SU-DHL-6 (cell line): ENCODE measurements at regions not wholly inside any gene's neighbourhood (a gene's known extent, or its start where the extent isn't known, plus 50 kb on each side); places are given as distances from the start of the nearest gene placed in this dataset.

Experiments used
- H2AFZ ChIP-seq: fragments of 200-600 bp; sonication (generic); 2 replicates; pipeline ENCODE4 v1.6.1; 2014; ENCODE audit warnings: low read depth, mild to moderate bottlenecking, moderate library complexity, mixed read lengths, antibody characterized with exemption, low read length; ENCODE audit not compliant: severe bottlenecking
- H3F3A ChIP-seq: fragments of 200-600 bp; shearing (Covaris generic); 2 replicates; pipeline ENCODE4 v1.6.0; 2016; ENCODE audit warnings: antibody characterized with exemption, mild to moderate bottlenecking; ENCODE audit not compliant: insufficient read depth
- H3K27ac ChIP-seq: fragments of 200-600 bp; sonication (generic); 2 replicates; pipeline ENCODE4 v1.5.1; 2016; ENCODE audit warnings: low read depth, mild to moderate bottlenecking, low read length, moderate library complexity, mixed read lengths
- H3K27me3 ChIP-seq: fragments of 200-600 bp; sonication (generic), shearing (Covaris generic); 2 replicates; pipeline ENCODE4 v1.6.0; 2014; ENCODE audit warnings: mild to moderate bottlenecking, low read length
- H3K36me3 ChIP-seq: fragments of 200-600 bp; sonication (generic); 2 replicates; pipeline ENCODE4 v1.6.1; 2014; ENCODE audit warnings: mild to moderate bottlenecking, low read length, mixed read lengths
- H3K4me2 ChIP-seq: fragments of 300-600, 200-600 bp; shearing (Covaris generic), sonication (generic); 2 replicates; pipeline ENCODE4 v1.6.0; 2014; ENCODE audit warnings: low read length, low read depth, mild to moderate bottlenecking; ENCODE audit not compliant: poor library complexity, severe bottlenecking
- H3K4me3 ChIP-seq: fragments of 200-600 bp; sonication (generic); 2 replicates; pipeline ENCODE4 v1.5.1; 2014; ENCODE audit warnings: antibody characterized with exemption, low read length, mild to moderate bottlenecking, mixed read lengths; ENCODE audit not compliant: insufficient read depth, poor library complexity, severe bottlenecking
- H3K79me2 ChIP-seq: fragments of 200-600 bp; sonication (generic); 2 replicates; pipeline ENCODE4 v1.6.1; 2014; ENCODE audit warnings: mild to moderate bottlenecking, low read length, moderate library complexity; ENCODE audit not compliant: insufficient read depth
- H3K9ac ChIP-seq: fragments of 200-600 bp; sonication (generic); 2 replicates; pipeline ENCODE4 v1.7.0; 2014; ENCODE audit warnings: mild to moderate bottlenecking, low read length
- H3K9me2 ChIP-seq: fragments of 200-600 bp; sonication (generic); replicated peaks from 2 replicates; pipeline ENCODE4 v1.6.1; 2014; ENCODE audit warnings: low read length; ENCODE audit not compliant: insufficient read depth
- H3K9me3 ChIP-seq: fragments of 200-600 bp; sonication (generic); 2 replicates; pipeline ENCODE4 v1.6.1; 2014; ENCODE audit warnings: low read length, mixed read lengths; ENCODE audit not compliant: insufficient read depth
- H4K20me1 ChIP-seq: fragments of 200-600 bp; sonication (generic); 2 replicates; pipeline ENCODE4 v1.6.1; 2014; ENCODE audit warnings: low read depth, mild to moderate bottlenecking, antibody characterized with exemption, low read length, moderate library complexity, mixed read lengths
- EZH2phosphoT487 ChIP-seq: fragments of 200-600 bp; sonication (generic), shearing (Covaris generic); conservative IDR thresholded peaks from 2 replicates; pipeline ENCODE4 v1.6.1; 2018; ENCODE audit warnings: mild to moderate bottlenecking, antibody characterized with exemption, low read length, moderate library complexity, mixed read lengths
- TF ChIP-seq, protein P1 (sequence below): fragments of 200-600 bp; sonication (generic); IDR thresholded peaks from one replicate; pipeline ENCODE4 v1.5.1; 2017; ENCODE audit warnings: antibody characterized with exemption, mild to moderate bottlenecking, low read length, moderate library complexity; ENCODE audit not compliant: insufficient read depth, poor library complexity, severe bottlenecking

GRCh38 chr7:46939089-46939488 is 642.8 kb downstream of the TNS3 start:
- Histone ChIP-seq H4K20me1 (no peaks in the 10 kb centered on the region), H3K27me3 (no peaks in the 10 kb centered on the region), H3K4me3 (no peak overlapping the region), H3K4me2 (no peak overlapping the region), H3K79me2 (no peaks in the 10 kb centered on the region), H3F3A (no peaks in the 10 kb centered on the region), H3K9me2 (no peaks in the 10 kb centered on the region), H3K36me3 (no peaks in the 10 kb centered on the region), H2AFZ (no peak overlapping the region), H3K27ac (no peak overlapping the region), H3K9me3 (no peaks in the 10 kb centered on the region), H3K9ac (no peak overlapping the region)
- TF ChIP-seq, protein P1, sequence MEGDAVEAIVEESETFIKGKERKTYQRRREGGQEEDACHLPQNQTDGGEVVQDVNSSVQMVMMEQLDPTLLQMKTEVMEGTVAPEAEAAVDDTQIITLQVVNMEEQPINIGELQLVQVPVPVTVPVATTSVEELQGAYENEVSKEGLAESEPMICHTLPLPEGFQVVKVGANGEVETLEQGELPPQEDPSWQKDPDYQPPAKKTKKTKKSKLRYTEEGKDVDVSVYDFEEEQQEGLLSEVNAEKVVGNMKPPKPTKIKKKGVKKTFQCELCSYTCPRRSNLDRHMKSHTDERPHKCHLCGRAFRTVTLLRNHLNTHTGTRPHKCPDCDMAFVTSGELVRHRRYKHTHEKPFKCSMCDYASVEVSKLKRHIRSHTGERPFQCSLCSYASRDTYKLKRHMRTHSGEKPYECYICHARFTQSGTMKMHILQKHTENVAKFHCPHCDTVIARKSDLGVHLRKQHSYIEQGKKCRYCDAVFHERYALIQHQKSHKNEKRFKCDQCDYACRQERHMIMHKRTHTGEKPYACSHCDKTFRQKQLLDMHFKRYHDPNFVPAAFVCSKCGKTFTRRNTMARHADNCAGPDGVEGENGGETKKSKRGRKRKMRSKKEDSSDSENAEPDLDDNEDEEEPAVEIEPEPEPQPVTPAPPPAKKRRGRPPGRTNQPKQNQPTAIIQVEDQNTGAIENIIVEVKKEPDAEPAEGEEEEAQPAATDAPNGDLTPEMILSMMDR = no peak
- TF ChIP-seq EZH2phosphoT487 = no peak

DNA sequence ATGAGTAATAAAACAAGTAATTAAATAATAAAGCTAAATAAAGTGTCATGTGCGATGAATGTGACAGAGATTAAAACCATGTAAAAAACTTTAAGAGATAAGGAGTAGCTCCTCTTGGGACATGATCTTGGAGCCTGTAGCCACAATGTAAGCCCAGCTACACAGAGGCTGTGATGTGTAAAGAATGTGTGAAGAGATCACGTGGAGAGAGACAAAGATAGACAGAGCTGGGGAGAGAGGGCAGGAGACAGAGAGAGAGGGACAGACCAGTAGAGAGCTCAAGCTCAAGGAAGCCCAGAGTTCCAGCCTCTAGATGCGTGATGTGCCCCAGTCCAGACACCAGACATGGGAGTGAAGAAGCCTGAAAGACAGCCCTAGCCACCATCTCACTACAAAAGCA is 644.1 kb downstream of the TNS3 start:
- Histone ChIP-seq H4K20me1 (no peaks in the 10 kb centered on the region), H3K9ac (no peak overlapping the region), H3K9me2 (no peaks in the 10 kb centered on the region)

GRCh38 chr7:46934198-46934825 is 647.6 kb downstream of the TNS3 start:
- Histone ChIP-seq H4K20me1 (no peaks in the 10 kb centered on the region), H2AFZ (no peak overlapping the region), H3K4me2 (no peak overlapping the region), H3F3A (no peaks in the 10 kb centered on the region), H3K79me2 (no peaks in the 10 kb centered on the region), H3K27me3 (no peaks in the 10 kb centered on the region), H3K9ac (no peak overlapping the region), H3K4me3 (no peak overlapping the region), H3K9me2 (no peaks in the 10 kb centered on the region), H3K36me3 (no peaks in the 10 kb centered on the region), H3K27ac (no peak overlapping the region), H3K9me3 (no peaks in the 10 kb centered on the region)
- TF ChIP-seq, protein P1 = no peak
- no peak for TF ChIP-seq EZH2phosphoT487

More for the DNA sequence above, 644.1 kb downstream of the TNS3 start:
- H3K27me3 ChIP-seq = no peaks in the 10 kb centered on the region
- H3K9me3 ChIP-seq = no peaks in the 10 kb centered on the region
- H3K4me2 ChIP-seq = no peak overlapping the region
- H3F3A ChIP-seq = no peaks in the 10 kb centered on the region
- H3K79me2 ChIP-seq = no peaks in the 10 kb centered on the region
- H3K36me3 ChIP-seq = no peaks in the 10 kb centered on the region
- H3K27ac ChIP-seq = no peak overlapping the region
- TF ChIP-seq, protein P1 = no peak
- no peak for TF ChIP-seq EZH2phosphoT487
- no peak overlapping the region for H3K4me3 ChIP-seq
- no peak overlapping the region for H2AFZ ChIP-seq
